ENCODE measurements at regions not wholly inside any gene's neighbourhood (a gene's known extent, or its start where the extent isn't known, plus 50 kb on each side); places are given as distances from the start of the nearest gene placed in this dataset.

DNA sequence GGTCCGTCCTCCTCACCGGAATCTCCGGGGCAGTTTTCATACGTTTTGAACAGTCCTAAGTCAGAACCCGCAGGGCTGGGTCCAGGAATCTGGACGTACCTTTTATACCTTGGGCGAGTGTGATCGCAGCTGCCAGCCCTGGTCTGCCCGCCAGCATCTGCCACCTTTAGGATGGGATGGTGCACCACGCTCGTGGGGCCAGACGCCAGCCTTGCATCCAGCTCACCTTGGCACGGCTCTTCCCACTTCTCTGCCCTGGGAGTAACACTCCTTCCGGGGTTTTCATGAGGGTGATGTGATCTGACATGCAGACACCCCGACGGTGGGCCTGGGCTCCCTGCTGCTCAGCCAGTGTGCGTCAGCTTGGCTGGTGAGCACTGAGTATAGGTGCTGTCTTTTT lies 66.6 kb upstream of the ZNF469 start:
- TF ChIP-seq SPI1 (IDR thresholded peaks at IDR 0.05; ENCODE audit: borderline replicate concordance, low read depth) (no peak), POLR2AphosphoS5 (IDR thresholded peaks at IDR 0.05; ENCODE audit: low read depth) (no peak)
- no peak overlapping the region for H3K27ac ChIP-seq (replicated peaks)
- no peak for DNase-seq (ENCODE audit: low read depth in 1 of 2, low spot score in 1 of 2)
- no peaks in the 10 kb centered on the region for H3K27me3 ChIP-seq (ENCODE audit: insufficient read depth, poor library complexity, severe bottlenecking)
- H3K4me3 ChIP-seq (replicated peaks; ENCODE audit: insufficient read depth, low read length): no peak overlapping the region

DNA sequence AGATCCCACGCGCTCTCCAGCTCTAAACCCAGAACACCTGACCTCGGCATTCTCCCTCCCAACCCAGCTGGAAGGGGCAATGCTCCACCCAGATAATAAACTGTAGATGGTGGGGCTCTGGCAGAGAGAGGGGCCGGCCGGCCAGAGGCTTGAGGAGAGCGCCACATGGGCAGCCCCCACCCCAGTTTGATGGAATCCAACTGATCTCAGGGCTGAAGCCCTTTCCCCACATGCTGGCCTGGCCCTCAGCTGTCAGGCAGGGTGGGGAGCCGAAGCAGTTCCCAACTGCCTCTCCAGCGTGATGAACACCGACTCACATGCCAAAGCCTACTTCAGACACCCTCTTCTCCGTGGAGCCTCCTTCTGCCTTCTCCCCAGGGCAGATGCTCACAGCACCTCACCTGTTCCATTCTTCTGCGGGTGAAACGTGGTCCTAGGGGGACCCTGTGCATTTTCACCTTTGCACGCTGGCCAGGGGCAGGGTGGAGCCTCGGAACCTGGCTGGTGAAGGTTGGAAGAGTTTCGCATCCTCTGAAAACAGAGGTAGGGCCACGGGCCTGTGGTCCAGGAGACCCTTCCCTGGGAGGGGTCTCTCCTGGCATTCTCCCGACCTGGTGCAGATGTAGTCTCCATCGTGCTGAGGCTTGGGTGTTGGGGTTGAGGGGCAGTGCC lies 65.7 kb upstream of the ZNF469 start:
- TF ChIP-seq POLR2AphosphoS5 (IDR thresholded peaks at IDR 0.05; ENCODE audit: low read depth) (no peak), SPI1 (IDR thresholded peaks at IDR 0.05; ENCODE audit: borderline replicate concordance, low read depth) (no peak), GABPA (IDR thresholded peaks at IDR 0.05; ENCODE audit: low read depth) (no peak)
- TF ChIP-seq, protein P1, sequence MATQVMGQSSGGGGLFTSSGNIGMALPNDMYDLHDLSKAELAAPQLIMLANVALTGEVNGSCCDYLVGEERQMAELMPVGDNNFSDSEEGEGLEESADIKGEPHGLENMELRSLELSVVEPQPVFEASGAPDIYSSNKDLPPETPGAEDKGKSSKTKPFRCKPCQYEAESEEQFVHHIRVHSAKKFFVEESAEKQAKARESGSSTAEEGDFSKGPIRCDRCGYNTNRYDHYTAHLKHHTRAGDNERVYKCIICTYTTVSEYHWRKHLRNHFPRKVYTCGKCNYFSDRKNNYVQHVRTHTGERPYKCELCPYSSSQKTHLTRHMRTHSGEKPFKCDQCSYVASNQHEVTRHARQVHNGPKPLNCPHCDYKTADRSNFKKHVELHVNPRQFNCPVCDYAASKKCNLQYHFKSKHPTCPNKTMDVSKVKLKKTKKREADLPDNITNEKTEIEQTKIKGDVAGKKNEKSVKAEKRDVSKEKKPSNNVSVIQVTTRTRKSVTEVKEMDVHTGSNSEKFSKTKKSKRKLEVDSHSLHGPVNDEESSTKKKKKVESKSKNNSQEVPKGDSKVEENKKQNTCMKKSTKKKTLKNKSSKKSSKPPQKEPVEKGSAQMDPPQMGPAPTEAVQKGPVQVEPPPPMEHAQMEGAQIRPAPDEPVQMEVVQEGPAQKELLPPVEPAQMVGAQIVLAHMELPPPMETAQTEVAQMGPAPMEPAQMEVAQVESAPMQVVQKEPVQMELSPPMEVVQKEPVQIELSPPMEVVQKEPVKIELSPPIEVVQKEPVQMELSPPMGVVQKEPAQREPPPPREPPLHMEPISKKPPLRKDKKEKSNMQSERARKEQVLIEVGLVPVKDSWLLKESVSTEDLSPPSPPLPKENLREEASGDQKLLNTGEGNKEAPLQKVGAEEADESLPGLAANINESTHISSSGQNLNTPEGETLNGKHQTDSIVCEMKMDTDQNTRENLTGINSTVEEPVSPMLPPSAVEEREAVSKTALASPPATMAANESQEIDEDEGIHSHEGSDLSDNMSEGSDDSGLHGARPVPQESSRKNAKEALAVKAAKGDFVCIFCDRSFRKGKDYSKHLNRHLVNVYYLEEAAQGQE (IDR thresholded peaks at IDR 0.05; ENCODE audit: insufficient replicate concordance, low read depth): no peak
- TF ChIP-seq, protein P2, sequence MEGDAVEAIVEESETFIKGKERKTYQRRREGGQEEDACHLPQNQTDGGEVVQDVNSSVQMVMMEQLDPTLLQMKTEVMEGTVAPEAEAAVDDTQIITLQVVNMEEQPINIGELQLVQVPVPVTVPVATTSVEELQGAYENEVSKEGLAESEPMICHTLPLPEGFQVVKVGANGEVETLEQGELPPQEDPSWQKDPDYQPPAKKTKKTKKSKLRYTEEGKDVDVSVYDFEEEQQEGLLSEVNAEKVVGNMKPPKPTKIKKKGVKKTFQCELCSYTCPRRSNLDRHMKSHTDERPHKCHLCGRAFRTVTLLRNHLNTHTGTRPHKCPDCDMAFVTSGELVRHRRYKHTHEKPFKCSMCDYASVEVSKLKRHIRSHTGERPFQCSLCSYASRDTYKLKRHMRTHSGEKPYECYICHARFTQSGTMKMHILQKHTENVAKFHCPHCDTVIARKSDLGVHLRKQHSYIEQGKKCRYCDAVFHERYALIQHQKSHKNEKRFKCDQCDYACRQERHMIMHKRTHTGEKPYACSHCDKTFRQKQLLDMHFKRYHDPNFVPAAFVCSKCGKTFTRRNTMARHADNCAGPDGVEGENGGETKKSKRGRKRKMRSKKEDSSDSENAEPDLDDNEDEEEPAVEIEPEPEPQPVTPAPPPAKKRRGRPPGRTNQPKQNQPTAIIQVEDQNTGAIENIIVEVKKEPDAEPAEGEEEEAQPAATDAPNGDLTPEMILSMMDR (IDR thresholded peaks at IDR 0.05; ENCODE audit: insufficient read depth, low read length): no peak
- no peak for DNase-seq (ENCODE audit: low read depth in 1 of 2, low spot score in 1 of 2)
- no peaks in the 10 kb centered on the region for H3K27me3 ChIP-seq (ENCODE audit: insufficient read depth, poor library complexity, severe bottlenecking)
- H3K27ac ChIP-seq (replicated peaks): no peak overlapping the region
- H3K4me3 ChIP-seq (replicated peaks; ENCODE audit: insufficient read depth, low read length): no peak overlapping the region

DNA sequence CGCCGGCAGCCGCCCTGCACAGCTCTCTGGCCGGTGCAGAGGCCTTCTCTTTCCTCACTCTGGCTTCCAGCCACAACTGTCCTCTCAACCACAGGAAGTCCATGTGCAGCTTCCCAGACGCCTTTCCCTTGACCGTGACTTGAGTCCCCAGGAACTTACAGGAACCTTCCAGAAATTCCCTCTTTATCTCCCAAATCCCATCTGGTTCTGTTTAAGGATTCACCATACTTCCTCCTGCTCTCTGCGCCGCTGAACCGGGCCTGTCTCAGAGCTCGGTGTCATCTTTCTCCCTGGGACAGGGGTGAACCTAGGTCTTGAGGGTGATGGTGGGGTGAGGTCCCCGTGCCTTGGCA lies 65.2 kb upstream of the ZNF469 start:
- no peak for TF ChIP-seq POLR2AphosphoS5 (IDR thresholded peaks at IDR 0.05; ENCODE audit: low read depth)
- TF ChIP-seq, protein P1 (IDR thresholded peaks at IDR 0.05; ENCODE audit: insufficient replicate concordance, low read depth): no peak
- TF ChIP-seq, protein P2 (IDR thresholded peaks at IDR 0.05; ENCODE audit: insufficient read depth, low read length): no peak
- no peak for TF ChIP-seq SPI1 (IDR thresholded peaks at IDR 0.05; ENCODE audit: borderline replicate concordance, low read depth)
- no peak for TF ChIP-seq GABPA (IDR thresholded peaks at IDR 0.05; ENCODE audit: low read depth)
- no peak for DNase-seq (ENCODE audit: low read depth in 1 of 2, low spot score in 1 of 2)
- no peak overlapping the region for H3K27ac ChIP-seq (replicated peaks)
- no peaks in the 10 kb centered on the region for H3K27me3 ChIP-seq (ENCODE audit: insufficient read depth, poor library complexity, severe bottlenecking)
- H3K4me3 ChIP-seq (replicated peaks; ENCODE audit: insufficient read depth, low read length): no peak overlapping the region

DNA sequence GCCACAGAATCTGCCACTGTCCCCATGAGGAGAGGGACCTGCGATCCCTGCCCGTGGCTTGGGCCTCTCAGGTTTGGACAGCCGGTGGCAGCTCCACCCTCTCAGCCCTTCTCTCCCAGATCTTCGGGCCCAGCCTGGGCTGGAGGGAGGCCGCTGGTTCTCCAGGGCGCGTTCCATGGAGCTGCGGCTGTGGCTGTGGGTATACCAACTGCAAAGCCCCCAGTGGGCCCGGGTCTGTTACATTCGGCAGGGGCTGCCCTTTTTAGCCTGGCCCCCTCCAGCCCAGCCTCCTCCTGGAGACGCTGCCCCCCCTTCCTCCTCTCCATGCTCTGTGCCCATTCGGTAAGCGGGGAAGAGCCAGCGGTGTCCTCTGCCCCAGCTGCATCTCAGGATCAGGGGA lies 64.7 kb upstream of the ZNF469 start:
- no peak for DNase-seq (ENCODE audit: low read depth in 1 of 2, low spot score in 1 of 2)
- Histone ChIP-seq H3K27ac (replicated peaks) (no peak overlapping the region), H3K4me3 (replicated peaks; ENCODE audit: insufficient read depth, low read length) (no peak overlapping the region), H3K27me3 (ENCODE audit: insufficient read depth, poor library complexity, severe bottlenecking) (no peaks in the 10 kb centered on the region)
- no peak for TF ChIP-seq SPI1 (IDR thresholded peaks at IDR 0.05; ENCODE audit: borderline replicate concordance, low read depth)
- TF ChIP-seq, protein P1 (IDR thresholded peaks at IDR 0.05; ENCODE audit: insufficient replicate concordance, low read depth): no peak
- no peak for TF ChIP-seq GABPA (IDR thresholded peaks at IDR 0.05; ENCODE audit: low read depth)
